ENCODE measurements at regions not wholly inside any gene's neighbourhood (a gene's known extent, or its start where the extent isn't known, plus 50 kb on each side); places are given as distances from the start of the nearest gene placed in this dataset.

DNA sequence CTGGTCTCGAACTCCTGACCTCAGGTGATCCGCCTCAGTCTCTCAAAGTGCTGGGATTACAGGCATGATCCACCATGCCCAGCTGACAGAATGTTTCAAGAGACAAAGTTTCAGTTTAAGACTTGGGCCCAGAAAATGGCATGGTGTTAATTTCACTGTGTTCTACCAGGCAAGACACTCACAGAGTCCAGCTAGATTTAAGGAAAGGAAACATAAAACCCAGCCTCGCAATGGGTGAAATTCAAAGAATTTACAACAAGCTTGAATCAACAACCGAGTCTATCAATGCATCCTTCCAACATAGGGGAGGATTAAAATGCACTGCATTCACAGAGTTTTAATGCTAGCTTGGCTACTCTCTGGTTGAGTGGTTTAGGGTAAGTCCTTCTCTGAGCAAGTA lies 764.0 kb downstream of the XPNPEP1 start:
- Histone ChIP-seq H3K4ac (ENCODE audit: low read depth, low read length) (no peak overlapping the region), H3K18ac (ENCODE audit: low read depth, low read length) (no peak overlapping the region), H4K20me1 (ENCODE audit: insufficient read depth, low read length) (no peaks in the 10 kb centered on the region), H2BK120ac (ENCODE audit: low read depth, low read length) (no peak overlapping the region), H3K36me3 (ENCODE audit: control insufficient read depth, insufficient read depth, low read length) (no peaks in the 10 kb centered on the region), H2AK9ac (replicated peaks; ENCODE audit: low read depth, low read length, poor library complexity) (no peak overlapping the region), H2BK20ac (ENCODE audit: low read depth, low read length) (no peak overlapping the region), H3K79me1 (ENCODE audit: low read depth in 1 of 2, low read length in 2 of 2) (no peaks in the 10 kb centered on the region), H4K8ac (ENCODE audit: low read depth in 2 of 2, low read length in 2 of 2) (no peak overlapping the region), H3K9me1 (ENCODE audit: insufficient read depth, low read length) (no peaks in the 10 kb centered on the region), H2AK5ac (ENCODE audit: low read depth, low read length) (no peak overlapping the region), H3K4me1 (ENCODE audit: control insufficient read depth, insufficient read depth, low read length) (no peaks in the 10 kb centered on the region), H3K27ac (ENCODE audit: insufficient read depth, low read length) (no peak overlapping the region), H3K27me3 (ENCODE audit: control insufficient read depth, insufficient read depth, low read length) (no peaks in the 10 kb centered on the region; the same call in 1 of the 2 replicates), H3K9ac (ENCODE audit: low read depth, low read length) (no peak overlapping the region), H3K56ac (ENCODE audit: extremely low read depth, insufficient read depth, low read length) (no peak overlapping the region), H4K5ac (ENCODE audit: low read depth, low read length) (no peak overlapping the region), H3K4me3 (ENCODE audit: insufficient read depth, low read depth, low read length) (no peak overlapping the region), H3K9me3 (ENCODE audit: control insufficient read depth, insufficient read depth, low read length) (no peaks in the 10 kb centered on the region), H2AFZ (replicated peaks; ENCODE audit: low read length, poor library complexity) (no peak overlapping the region), H2BK15ac (ENCODE audit: low read depth, low read length) (no peak overlapping the region), H3K4me2 (ENCODE audit: low read depth, low read length) (no peak overlapping the region), H3K14ac (replicated peaks; ENCODE audit: low read depth, low read length) (no peak overlapping the region), H3K23ac (ENCODE audit: low read depth, low read length) (no peak overlapping the region), H4K91ac (ENCODE audit: insufficient read depth, low read depth, low read length) (no peak overlapping the region), H2BK5ac (ENCODE audit: low read depth, low read length, poor library complexity, severe bottlenecking) (no peak overlapping the region)
- WGBS, 2 experiments (ENCODE audit: extremely low coverage in 2 of 2, insufficient read length in 1 of 2), result 58% methylated on average over 2 of the region's 4 CpGs; no CpG with 5 or more reads in 1 of the 2 experiments
- no TSS peak for BruUV-seq (replicated peaks)
- intact Hi-C loops (cut with micrococcal nuclease), result no loop called here
- dilution Hi-C loops (cut with HindIII; ENCODE audit: low sequenced_read_pairs, unreplicated experiment), result no loop called here
- ChIA-PET CTCF (interaction anchor here (0.9 kb wide), 1 partner anchor 17 kb away, joined by 3 read pairs; no protein-coding TSS in a partner anchor), POLR2A (ENCODE audit: unreplicated experiment) (no interaction called here)
- ATAC-seq (ENCODE audit: low read depth), result no peak
- in situ Hi-C loops (cut with MboI; ENCODE audit: low sequenced_read_pairs), result no loop called here
- no peak for DNase-seq
- TF ChIP-seq SMC3 (IDR thresholded peaks at IDR 0.05; ENCODE audit: low read depth, low read length) (no peak), CHD1 (IDR thresholded peaks at IDR 0.05; ENCODE audit: low read depth, low read length) (no peak), POLR2A (IDR thresholded peaks at IDR 0.05; ENCODE audit: low read depth, low read length) (no peak), CEBPB (IDR thresholded peaks at IDR 0.05; ENCODE audit: low read depth, low read length) (no peak), RFX5 (IDR thresholded peaks at IDR 0.05; ENCODE audit: low read depth, low read length) (no peak), BHLHE40 (IDR thresholded peaks at IDR 0.05; ENCODE audit: low read depth, low read length) (no peak), NFE2L2 (IDR thresholded peaks at IDR 0.05; ENCODE audit: low read depth, low read length) (no peak), MXI1 (IDR thresholded peaks at IDR 0.05; ENCODE audit: borderline replicate concordance, low read depth, low read length) (no peak), RCOR1 (IDR thresholded peaks at IDR 0.05; ENCODE audit: insufficient replicate concordance, low read length) (no peak), RAD21 (IDR thresholded peaks at IDR 0.05; ENCODE audit: low read length) (no peak), MAFK (IDR thresholded peaks at IDR 0.05; ENCODE audit: low read depth, low read length) (no peak), MAZ (IDR thresholded peaks at IDR 0.05; ENCODE audit: borderline replicate concordance, low read depth, low read length) (no peak), FOS (IDR thresholded peaks at IDR 0.05; ENCODE audit: low read depth, low read length) (no peak)
- TF ChIP-seq, protein P1, sequence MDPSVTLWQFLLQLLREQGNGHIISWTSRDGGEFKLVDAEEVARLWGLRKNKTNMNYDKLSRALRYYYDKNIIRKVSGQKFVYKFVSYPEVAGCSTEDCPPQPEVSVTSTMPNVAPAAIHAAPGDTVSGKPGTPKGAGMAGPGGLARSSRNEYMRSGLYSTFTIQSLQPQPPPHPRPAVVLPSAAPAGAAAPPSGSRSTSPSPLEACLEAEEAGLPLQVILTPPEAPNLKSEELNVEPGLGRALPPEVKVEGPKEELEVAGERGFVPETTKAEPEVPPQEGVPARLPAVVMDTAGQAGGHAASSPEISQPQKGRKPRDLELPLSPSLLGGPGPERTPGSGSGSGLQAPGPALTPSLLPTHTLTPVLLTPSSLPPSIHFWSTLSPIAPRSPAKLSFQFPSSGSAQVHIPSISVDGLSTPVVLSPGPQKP (IDR thresholded peaks at IDR 0.05; ENCODE audit: borderline replicate concordance, low read depth, low read length), result no peak
- TF ChIP-seq, protein P2, sequence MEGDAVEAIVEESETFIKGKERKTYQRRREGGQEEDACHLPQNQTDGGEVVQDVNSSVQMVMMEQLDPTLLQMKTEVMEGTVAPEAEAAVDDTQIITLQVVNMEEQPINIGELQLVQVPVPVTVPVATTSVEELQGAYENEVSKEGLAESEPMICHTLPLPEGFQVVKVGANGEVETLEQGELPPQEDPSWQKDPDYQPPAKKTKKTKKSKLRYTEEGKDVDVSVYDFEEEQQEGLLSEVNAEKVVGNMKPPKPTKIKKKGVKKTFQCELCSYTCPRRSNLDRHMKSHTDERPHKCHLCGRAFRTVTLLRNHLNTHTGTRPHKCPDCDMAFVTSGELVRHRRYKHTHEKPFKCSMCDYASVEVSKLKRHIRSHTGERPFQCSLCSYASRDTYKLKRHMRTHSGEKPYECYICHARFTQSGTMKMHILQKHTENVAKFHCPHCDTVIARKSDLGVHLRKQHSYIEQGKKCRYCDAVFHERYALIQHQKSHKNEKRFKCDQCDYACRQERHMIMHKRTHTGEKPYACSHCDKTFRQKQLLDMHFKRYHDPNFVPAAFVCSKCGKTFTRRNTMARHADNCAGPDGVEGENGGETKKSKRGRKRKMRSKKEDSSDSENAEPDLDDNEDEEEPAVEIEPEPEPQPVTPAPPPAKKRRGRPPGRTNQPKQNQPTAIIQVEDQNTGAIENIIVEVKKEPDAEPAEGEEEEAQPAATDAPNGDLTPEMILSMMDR (conservative IDR thresholded peaks at IDR 0.05; ENCODE audit: low read depth, low read length), result no peak
- TF ChIP-seq, protein P3, sequence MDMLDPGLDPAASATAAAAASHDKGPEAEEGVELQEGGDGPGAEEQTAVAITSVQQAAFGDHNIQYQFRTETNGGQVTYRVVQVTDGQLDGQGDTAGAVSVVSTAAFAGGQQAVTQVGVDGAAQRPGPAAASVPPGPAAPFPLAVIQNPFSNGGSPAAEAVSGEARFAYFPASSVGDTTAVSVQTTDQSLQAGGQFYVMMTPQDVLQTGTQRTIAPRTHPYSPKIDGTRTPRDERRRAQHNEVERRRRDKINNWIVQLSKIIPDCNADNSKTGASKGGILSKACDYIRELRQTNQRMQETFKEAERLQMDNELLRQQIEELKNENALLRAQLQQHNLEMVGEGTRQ (IDR thresholded peaks at IDR 0.05; ENCODE audit: low read depth, low read length), result no peak

Data from IMR-90 (cell line).